ENCODE measurements at regions not wholly inside any gene's neighbourhood (a gene's known extent, or its start where the extent isn't known, plus 50 kb on each side); places are given as distances from the start of the nearest gene placed in this dataset.
"Not testable (repeated sequence)": the region's sequence is repeated elsewhere in the genome, so short reads cannot be mapped to it uniquely, and the experiment has no call there.

- not testable (repeated sequence) for TF ChIP-seq CEBPB (IDR thresholded peaks at IDR 0.05; ENCODE audit: low read depth, low read length); CTCF (conservative IDR thresholded peaks at IDR 0.05; ENCODE audit: low read depth, low read length); POLR2A (IDR thresholded peaks at IDR 0.05; ENCODE audit: low read depth, low read length); RFX5 (IDR thresholded peaks at IDR 0.05; ENCODE audit: low read depth, low read length); MXI1 (IDR thresholded peaks at IDR 0.05; ENCODE audit: borderline replicate concordance, low read depth, low read length); MAFK (IDR thresholded peaks at IDR 0.05; ENCODE audit: low read depth, low read length); FOS (IDR thresholded peaks at IDR 0.05; ENCODE audit: low read depth, low read length); USF2 (IDR thresholded peaks at IDR 0.05; ENCODE audit: low read depth, low read length); RAD21 (IDR thresholded peaks at IDR 0.05; ENCODE audit: low read length); ELK1 (IDR thresholded peaks at IDR 0.05; ENCODE audit: borderline replicate concordance, low read depth, low read length)
These were observed 374.4 kb downstream of the CNTNAP3B start for GRCh38 chr9:41754822-41755221.
